ENCODE measurements at regions not wholly inside any gene's neighbourhood (a gene's known extent, or its start where the extent isn't known, plus 50 kb on each side); places are given as distances from the start of the nearest gene placed in this dataset.
A peak's percentile ranks its signal among the peaks of the same experiment; 100 is the strongest.

DNA sequence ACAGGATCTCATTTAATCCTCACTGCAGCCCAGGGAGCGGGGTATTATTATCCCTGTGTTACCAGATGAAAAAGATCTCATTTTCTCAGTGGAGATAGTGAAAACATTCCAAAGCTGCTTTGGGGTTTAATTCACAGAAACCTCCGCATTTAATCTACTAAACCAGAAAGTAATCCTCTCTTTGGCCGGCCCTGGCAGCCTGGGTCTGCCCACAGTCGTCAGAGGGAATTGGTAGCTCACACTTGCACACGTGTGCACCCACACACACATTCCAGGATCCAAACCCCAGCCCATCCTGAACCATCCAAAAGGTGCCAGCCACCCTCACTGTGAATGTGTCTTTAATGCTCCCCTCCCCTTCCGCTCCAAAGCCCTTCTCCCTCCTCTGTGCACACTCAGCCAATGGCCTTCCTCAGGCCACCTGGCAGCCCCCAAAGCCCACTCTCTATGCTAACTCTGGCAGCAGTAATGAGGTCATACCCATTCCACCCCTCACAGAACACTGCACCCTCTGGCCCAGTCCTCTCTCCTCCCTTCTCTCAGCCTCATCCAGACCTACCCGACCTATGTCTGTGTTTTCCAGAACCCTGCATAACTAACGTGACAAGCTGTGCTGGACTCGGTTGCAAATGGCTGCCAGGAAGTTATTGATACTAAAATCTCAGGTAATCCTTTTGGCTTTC lies 466.2 kb downstream of the SOX6 start:
- Histone ChIP-seq H3K4me3 (ENCODE audit: low read length) (no peak overlapping the region), H3K9me3 (ENCODE audit: control insufficient read depth, low read length) (no peaks in the 10 kb centered on the region), H3K9ac (ENCODE audit: extremely low read depth, low read length, poor library complexity, severe bottlenecking) (no peak overlapping the region), H3K4me1 (ENCODE audit: control insufficient read depth, insufficient read depth, low read length) (peaks cover 32% of the 10 kb centered on the region), H3K27ac (ENCODE audit: low read depth, low read length) (no peak overlapping the region), H3K36me3 (ENCODE audit: control insufficient read depth, insufficient read depth, low read length) (no peaks in the 10 kb centered on the region), H3K27me3 (ENCODE audit: control insufficient read depth, insufficient read depth, low read length, poor library complexity, severe bottlenecking) (no peaks in the 10 kb centered on the region)
- peaks cover 25% of the 10 kb centered on the region for H3K4me1 Mint-ChIP-seq
- H3K36me3 Mint-ChIP-seq (ENCODE audit: low read depth) = no peaks in the 10 kb centered on the region
- TF ChIP-seq, protein P1, sequence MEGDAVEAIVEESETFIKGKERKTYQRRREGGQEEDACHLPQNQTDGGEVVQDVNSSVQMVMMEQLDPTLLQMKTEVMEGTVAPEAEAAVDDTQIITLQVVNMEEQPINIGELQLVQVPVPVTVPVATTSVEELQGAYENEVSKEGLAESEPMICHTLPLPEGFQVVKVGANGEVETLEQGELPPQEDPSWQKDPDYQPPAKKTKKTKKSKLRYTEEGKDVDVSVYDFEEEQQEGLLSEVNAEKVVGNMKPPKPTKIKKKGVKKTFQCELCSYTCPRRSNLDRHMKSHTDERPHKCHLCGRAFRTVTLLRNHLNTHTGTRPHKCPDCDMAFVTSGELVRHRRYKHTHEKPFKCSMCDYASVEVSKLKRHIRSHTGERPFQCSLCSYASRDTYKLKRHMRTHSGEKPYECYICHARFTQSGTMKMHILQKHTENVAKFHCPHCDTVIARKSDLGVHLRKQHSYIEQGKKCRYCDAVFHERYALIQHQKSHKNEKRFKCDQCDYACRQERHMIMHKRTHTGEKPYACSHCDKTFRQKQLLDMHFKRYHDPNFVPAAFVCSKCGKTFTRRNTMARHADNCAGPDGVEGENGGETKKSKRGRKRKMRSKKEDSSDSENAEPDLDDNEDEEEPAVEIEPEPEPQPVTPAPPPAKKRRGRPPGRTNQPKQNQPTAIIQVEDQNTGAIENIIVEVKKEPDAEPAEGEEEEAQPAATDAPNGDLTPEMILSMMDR (conservative IDR thresholded peaks at IDR 0.05) = no peak
- DNase-seq = no peak
- 73% methylated on average over 8 to 9 of the region's 9 CpGs for WGBS, 2 experiments (ENCODE audit: insufficient coverage in 1 of 2, insufficient read length in 1 of 2)
- no peaks in the 10 kb centered on the region for H3K27me3 Mint-ChIP-seq (ENCODE audit: insufficient read depth)
- H3K4me3 Mint-ChIP-seq = no peak overlapping the region
- peak overlapping the region; percentile 58 for H3K27ac Mint-ChIP-seq
- no peaks in the 10 kb centered on the region for H3K9me3 Mint-ChIP-seq

DNA sequence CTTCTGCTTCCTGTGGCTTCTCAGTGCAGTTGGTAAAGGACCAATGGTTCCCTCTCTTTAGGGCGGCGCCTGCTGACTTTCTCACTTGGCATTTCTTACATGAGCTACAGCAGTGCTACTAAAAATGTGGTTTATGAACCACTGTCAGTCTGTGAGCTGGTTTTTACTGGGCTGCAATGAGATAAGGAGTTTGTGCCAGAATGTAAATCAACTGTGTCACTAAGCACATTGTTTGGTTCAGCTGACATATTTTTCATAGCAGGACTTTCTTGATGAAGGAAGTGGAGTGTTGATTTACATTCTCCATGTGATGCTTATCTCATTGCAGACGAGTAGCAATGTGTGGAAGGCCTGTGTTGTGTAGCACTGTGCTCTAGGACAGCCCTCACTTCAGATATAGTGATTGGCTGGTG lies 463.3 kb downstream of the SOX6 start:
- Mint-ChIP-seq H3K4me3 (no peak overlapping the region), H3K4me1 (peaks cover 14% of the 10 kb centered on the region), H3K9me3 (no peaks in the 10 kb centered on the region), H3K36me3 (ENCODE audit: low read depth) (no peaks in the 10 kb centered on the region), H3K27ac (no peak overlapping the region), H3K27me3 (ENCODE audit: insufficient read depth) (peaks cover 2% of the 10 kb centered on the region)
- Histone ChIP-seq H3K9me3 (ENCODE audit: control insufficient read depth, low read length) (no peaks in the 10 kb centered on the region), H3K4me1 (ENCODE audit: control insufficient read depth, insufficient read depth, low read length) (peaks cover 18% of the 10 kb centered on the region), H3K9ac (ENCODE audit: extremely low read depth, low read length, poor library complexity, severe bottlenecking) (no peak overlapping the region), H3K27ac (ENCODE audit: low read depth, low read length) (no peak overlapping the region), H3K36me3 (ENCODE audit: control insufficient read depth, insufficient read depth, low read length) (no peaks in the 10 kb centered on the region), H3K4me3 (ENCODE audit: low read length) (no peak overlapping the region), H3K27me3 (ENCODE audit: control insufficient read depth, insufficient read depth, low read length, poor library complexity, severe bottlenecking) (no peaks in the 10 kb centered on the region)
- DNase-seq = no peak
- TF ChIP-seq, protein P1 (conservative IDR thresholded peaks at IDR 0.05) = no peak
- 86% methylated on average over 3 of the region's 3 CpGs; no CpG with 5 or more reads in 1 of the 2 experiments for WGBS, 2 experiments (ENCODE audit: insufficient coverage in 1 of 2, insufficient read length in 1 of 2)

DNA sequence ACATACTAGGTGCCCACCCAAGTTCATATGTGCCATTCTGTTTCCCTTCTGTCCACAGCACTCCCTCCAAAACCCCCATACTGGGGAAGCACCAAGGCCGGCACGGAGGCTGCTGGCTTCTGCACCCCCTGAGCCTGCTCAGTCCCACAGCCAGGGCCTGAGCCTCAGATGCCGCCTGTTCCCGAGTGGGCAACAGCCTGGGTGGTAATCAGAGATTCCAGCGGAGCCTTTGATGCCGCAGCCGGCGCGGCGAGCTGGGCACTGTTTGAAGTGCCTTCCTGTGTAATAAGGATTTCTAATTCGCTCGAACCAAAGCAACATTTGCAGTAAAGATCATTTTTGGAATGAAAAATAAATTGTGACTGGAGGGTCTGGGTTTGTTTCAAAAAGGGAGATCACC lies 460.3 kb downstream of the SOX6 start:
- TF ChIP-seq, protein P1 (conservative IDR thresholded peaks at IDR 0.05) = no peak

More for the DNA sequence above, 460.3 kb downstream of the SOX6 start:
- Mint-ChIP-seq H3K9me3 (no peaks in the 10 kb centered on the region), H3K27me3 (ENCODE audit: insufficient read depth) (peaks cover 7% of the 10 kb centered on the region), H3K4me3 (no peak overlapping the region), H3K36me3 (ENCODE audit: low read depth) (no peaks in the 10 kb centered on the region), H3K4me1 (peaks cover 7% of the 10 kb centered on the region), H3K27ac (no peak overlapping the region)
- no peaks in the 10 kb centered on the region for H3K9me3 ChIP-seq (ENCODE audit: control insufficient read depth, low read length)
- H3K27ac ChIP-seq (ENCODE audit: low read depth, low read length) = no peak overlapping the region
- 93 to 98% methylated on average over 9 to 12 of the region's 12 CpGs for WGBS, 2 experiments (ENCODE audit: insufficient coverage in 1 of 2, insufficient read length in 1 of 2)
- no peaks in the 10 kb centered on the region for H3K27me3 ChIP-seq (ENCODE audit: control insufficient read depth, insufficient read depth, low read length, poor library complexity, severe bottlenecking)
- H3K9ac ChIP-seq (ENCODE audit: extremely low read depth, low read length, poor library complexity, severe bottlenecking) = no peak overlapping the region
- no peak for DNase-seq
- no peaks in the 10 kb centered on the region for H3K36me3 ChIP-seq (ENCODE audit: control insufficient read depth, insufficient read depth, low read length)
- peaks cover 5% of the 10 kb centered on the region for H3K4me1 ChIP-seq (ENCODE audit: control insufficient read depth, insufficient read depth, low read length)
- H3K4me3 ChIP-seq (ENCODE audit: low read length) = no peak overlapping the region

Measured in endodermal cell (in vitro differentiated cells).